SK-N-SH treated with all-trans-retinoic acid at 6 μM for 48 hours (cell line): ENCODE measurements at regions not wholly inside any gene's neighbourhood (a gene's known extent, or its start where the extent isn't known, plus 50 kb on each side); places are given as distances from the start of the nearest gene placed in this dataset.

Source experiments
- ATAC-seq: fragments of 200-7000 bp; cut with Tn5 transposase; 3 replicates; pipeline ENCODE4 v1.9.1; 2020; ENCODE audit warnings: mild to moderate bottlenecking, moderate library complexity
- ARNTL ChIP-seq: fragments of 450-650 bp; formaldehyde crosslinking; IDR thresholded peaks from 2 replicates; pipeline ENCODE4 v1.5.0; 2020; ENCODE audit warnings: low read depth, mild to moderate bottlenecking, moderate library complexity, borderline replicate concordance
- BACH2 ChIP-seq: fragments of 250-450 bp; sonication (Bioruptor Pico); IDR thresholded peaks from 2 replicates; pipeline ENCODE4 v1.9.0; 2021; ENCODE audit warnings: mild to moderate bottlenecking, borderline replicate concordance
- CREB5 ChIP-seq: fragments of 250-450 bp; sonication (Bioruptor Pico); IDR thresholded peaks from 2 replicates; pipeline ENCODE4 v1.5.1; 2020; ENCODE audit warnings: low read depth, mild to moderate bottlenecking, moderate library complexity
- CSDC2 ChIP-seq: fragments of 250-450 bp; sonication (Bioruptor Pico); IDR thresholded peaks from 2 replicates; pipeline ENCODE4 v1.5.0; 2020; ENCODE audit warnings: mild to moderate bottlenecking, moderate library complexity
- CSRNP3 ChIP-seq: fragments of 250-450 bp; sonication (Bioruptor Pico); IDR thresholded peaks from 2 replicates; pipeline ENCODE4 v1.5.1; 2021; ENCODE audit warnings: mild to moderate bottlenecking, moderate library complexity
- ESRRG ChIP-seq: fragments of 250-450 bp; sonication (Bioruptor Pico); IDR thresholded peaks from 2 replicates; pipeline ENCODE4 v1.6.1; 2021; ENCODE audit warnings: mild to moderate bottlenecking
- GLIS3 ChIP-seq: fragments of 250-450 bp; sonication (Bioruptor Pico); IDR thresholded peaks from 2 replicates; pipeline ENCODE4 v1.5.0; 2020; ENCODE audit warnings: mild to moderate bottlenecking, moderate library complexity
- ISL1 ChIP-seq: fragments of 250-450 bp; sonication (Bioruptor Pico); IDR thresholded peaks from 2 replicates; pipeline ENCODE4 v2.1.2; 2022; ENCODE audit warnings: mild to moderate bottlenecking, moderate library complexity
- OSR1 ChIP-seq: fragments of 250-450 bp; sonication (Bioruptor Pico); IDR thresholded peaks from 2 replicates; pipeline ENCODE4 v1.8.0; 2022; ENCODE audit warnings: moderate library complexity, mild to moderate bottlenecking, inconsistent platforms
- PATZ1 ChIP-seq: fragments of 250-450 bp; sonication (Bioruptor Pico); IDR thresholded peaks from 2 replicates; pipeline ENCODE4 v1.8.0; 2020; ENCODE audit warnings: mild to moderate bottlenecking, moderate library complexity, borderline replicate concordance
- PPARA ChIP-seq: fragments of 250-450 bp; sonication (Bioruptor Pico); IDR thresholded peaks from 2 replicates; pipeline ENCODE4 v1.5.0; 2020; ENCODE audit warnings: mild to moderate bottlenecking, borderline replicate concordance
- RARB ChIP-seq: fragments of 250-450 bp; sonication (Bioruptor Pico); IDR thresholded peaks from 2 replicates; pipeline ENCODE4 v1.8.0; 2021; ENCODE audit warnings: mild to moderate bottlenecking, moderate library complexity
- SNAI2 ChIP-seq: fragments of 250-450 bp; sonication (Bioruptor Pico); IDR thresholded peaks from 2 replicates; pipeline ENCODE4 v1.5.0; 2020; ENCODE audit warnings: mild to moderate bottlenecking, moderate library complexity
- TCF4 ChIP-seq: fragments of 250-450 bp; sonication (Bioruptor Pico); IDR thresholded peaks from 2 replicates; pipeline ENCODE4 v1.8.0; 2021; ENCODE audit warnings: mild to moderate bottlenecking, moderate library complexity, borderline replicate concordance
- TOX ChIP-seq: fragments of 250-450 bp; sonication (Bioruptor Pico); IDR thresholded peaks from 2 replicates; pipeline ENCODE4 v1.8.0; 2021; ENCODE audit warnings: mild to moderate bottlenecking, moderate library complexity, borderline replicate concordance
- TSHZ2 ChIP-seq: fragments of 250-450 bp; sonication (Bioruptor Pico); IDR thresholded peaks from 2 replicates; pipeline ENCODE4 v1.5.0; 2020; ENCODE audit warnings: mild to moderate bottlenecking, moderate library complexity
- ZC3H10 ChIP-seq: fragments of 250-450 bp; sonication (Bioruptor Pico); IDR thresholded peaks from 2 replicates; pipeline ENCODE4 v1.5.1; 2021; ENCODE audit warnings: mild to moderate bottlenecking, moderate library complexity
- ZFP3 ChIP-seq: fragments of 250-450 bp; sonication (Bioruptor Pico); IDR thresholded peaks from 2 replicates; pipeline ENCODE4 v1.5.0; 2020; ENCODE audit warnings: mild to moderate bottlenecking, moderate library complexity
- ZFP30 ChIP-seq: fragments of 450-650 bp; formaldehyde crosslinking; IDR thresholded peaks from 2 replicates; pipeline ENCODE4 v1.5.0; 2022; ENCODE audit warnings: mild to moderate bottlenecking, moderate library complexity
- ZNF565 ChIP-seq: fragments of 450-650 bp; formaldehyde crosslinking; conservative IDR thresholded peaks from 2 replicates; pipeline ENCODE4 v1.5.0; 2020; ENCODE audit warnings: low read depth, mild to moderate bottlenecking, moderate library complexity
- ZNF70 ChIP-seq: fragments of 450-650 bp; formaldehyde crosslinking; IDR thresholded peaks from 2 replicates; pipeline ENCODE4 v1.5.0; 2020; ENCODE audit warnings: mild to moderate bottlenecking, moderate library complexity
- ZNF8 ChIP-seq: fragments of 450-650 bp; formaldehyde crosslinking; IDR thresholded peaks from 2 replicates; pipeline ENCODE4 v1.5.0; 2020; ENCODE audit warnings: mild to moderate bottlenecking, moderate library complexity

- TF ChIP-seq ARNTL (CRISPR knock-in tag) = no peak
- no peak for TF ChIP-seq ISL1 (CRISPR knock-in tag)
- TF ChIP-seq OSR1 (CRISPR knock-in tag) = no peak
- no peak for TF ChIP-seq CSDC2 (CRISPR knock-in tag)
- TF ChIP-seq, all 23 proteins: peak for 0
These were observed 433.2 kb downstream of the USP25 start (continued) for GRCh38 chr21:16162953-16163352.

GRCh38 chr21:16169102-16169511 is 439.3 kb downstream of the USP25 start:
- TF ChIP-seq ISL1 (CRISPR knock-in tag) (peak; percentile 67; the same call in 1 of the 2 replicates), GLIS3 (CRISPR knock-in tag) (no peak), TSHZ2 (CRISPR knock-in tag) (no peak), SNAI2 (CRISPR knock-in tag) (no peak)
- no peak for ATAC-seq

GRCh38 chr21:16169779-16170178 is 440.0 kb downstream of the USP25 start:
- TF ChIP-seq PATZ1 (CRISPR knock-in tag) (no peak), ZFP30 (CRISPR knock-in tag) (no peak), RARB (CRISPR knock-in tag) (no peak), ZNF565 (CRISPR knock-in tag) (no peak), PPARA (CRISPR knock-in tag) (no peak), CSDC2 (CRISPR knock-in tag) (no peak), OSR1 (CRISPR knock-in tag) (no peak)
- no peak for ATAC-seq

- ATAC-seq = no peak
- no peak for TF ChIP-seq ZC3H10
- TF ChIP-seq TOX (CRISPR knock-in tag) = no peak
- TF ChIP-seq OSR1 (CRISPR knock-in tag) = no peak
- no peak for TF ChIP-seq ZNF565 (CRISPR knock-in tag)
- TF ChIP-seq BACH2 = no peak
- no peak for TF ChIP-seq ZNF70
- no peak for TF ChIP-seq ISL1 (CRISPR knock-in tag)
- TF ChIP-seq TSHZ2 (CRISPR knock-in tag) = no peak
- no peak for TF ChIP-seq ZNF8 (CRISPR knock-in tag)
- no peak for TF ChIP-seq CSRNP3 (CRISPR knock-in tag)
- TF ChIP-seq PPARA (CRISPR knock-in tag) = no peak
- no peak for TF ChIP-seq ZFP3 (CRISPR knock-in tag)
- no peak for TF ChIP-seq SNAI2 (CRISPR knock-in tag)
- no peak for TF ChIP-seq GLIS3 (CRISPR knock-in tag)
- TF ChIP-seq ESRRG (CRISPR knock-in tag) = no peak
- TF ChIP-seq TCF4 = no peak
- TF ChIP-seq CSDC2 (CRISPR knock-in tag) = no peak
- TF ChIP-seq ARNTL (CRISPR knock-in tag) = no peak
- no peak for TF ChIP-seq CREB5
These were observed 446.8 kb downstream of the USP25 start for GRCh38 chr21:16176570-16176969.
